ENCODE measurements at regions not wholly inside any gene's neighbourhood (a gene's known extent, or its start where the extent isn't known, plus 50 kb on each side); places are given as distances from the start of the nearest gene placed in this dataset.
"Not testable (repeated sequence)": the region's sequence is repeated elsewhere in the genome, so short reads cannot be mapped to it uniquely, and the experiment has no call there.

DNA sequence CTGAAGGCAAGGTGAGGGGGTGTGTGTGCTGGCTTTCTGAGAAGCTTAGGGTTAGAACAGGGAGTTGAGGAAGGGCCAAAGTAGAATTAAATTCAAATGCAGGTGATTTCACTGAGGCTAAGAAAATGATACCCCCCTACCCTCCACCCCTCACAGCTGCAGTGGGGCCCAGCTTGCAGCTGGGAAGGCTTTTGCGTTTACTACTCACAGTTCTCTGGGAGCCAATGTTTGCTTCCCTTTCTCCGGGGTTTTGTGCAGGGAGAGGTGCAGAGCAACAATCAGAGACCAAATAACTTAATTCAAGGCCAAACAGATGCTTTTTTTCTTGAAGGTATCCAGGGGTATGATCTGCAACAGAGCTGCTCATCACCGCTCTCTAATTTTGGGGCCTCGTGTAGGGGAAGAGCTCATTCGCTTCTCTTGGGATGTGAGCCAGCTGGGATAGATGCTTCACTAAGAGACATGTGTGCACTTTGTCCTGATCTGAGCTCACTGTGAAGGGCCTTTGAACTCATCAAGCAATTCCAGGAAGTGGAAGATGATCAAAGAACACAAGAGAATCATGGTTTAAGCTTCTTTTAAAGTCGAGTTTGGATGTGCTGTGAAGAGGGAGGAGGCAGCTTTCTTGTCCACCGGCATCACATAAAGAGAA, 122.7 kb upstream of the C1GALT1C1 start:
- DNase-seq = no peak

DNA sequence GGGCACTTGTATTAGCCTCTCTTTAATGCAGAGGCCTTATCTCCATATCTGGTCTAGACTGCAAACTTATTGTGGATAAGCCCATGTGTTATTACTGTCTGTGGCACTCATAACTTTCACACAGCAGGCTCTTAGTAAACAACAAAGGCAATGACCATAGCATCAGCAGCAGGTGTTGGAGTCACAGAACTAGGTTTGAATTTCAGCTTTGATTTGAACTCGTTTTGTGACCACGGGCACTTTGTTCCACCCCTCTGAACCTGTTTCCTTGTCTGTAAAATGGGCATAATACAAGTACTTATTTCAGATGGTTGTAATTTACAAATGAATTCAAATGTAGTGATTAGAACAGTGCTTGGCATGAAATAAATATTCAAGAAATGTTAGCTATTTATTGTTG, 121.8 kb upstream of the C1GALT1C1 start:
- no peak for DNase-seq

DNA sequence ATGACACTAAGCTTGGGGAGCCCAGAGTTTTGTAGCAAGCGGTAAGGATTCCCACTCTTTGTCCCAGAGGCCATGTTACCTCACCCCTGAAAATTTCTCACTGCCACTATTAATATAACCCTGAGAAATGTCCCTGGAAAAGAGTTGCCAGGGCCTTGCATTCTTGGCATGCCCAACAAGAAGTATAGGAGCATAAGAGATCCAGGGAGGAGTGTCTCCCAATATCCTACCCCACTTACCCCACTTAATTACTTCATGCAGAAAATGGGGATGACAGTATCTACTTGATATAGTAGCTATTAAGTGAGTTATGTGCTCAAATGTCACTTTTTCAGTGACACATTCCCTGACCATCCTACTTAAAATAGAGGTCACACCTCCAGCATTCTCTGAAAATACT, 120.5 kb upstream of the C1GALT1C1 start:
- no peak for DNase-seq

DNA sequence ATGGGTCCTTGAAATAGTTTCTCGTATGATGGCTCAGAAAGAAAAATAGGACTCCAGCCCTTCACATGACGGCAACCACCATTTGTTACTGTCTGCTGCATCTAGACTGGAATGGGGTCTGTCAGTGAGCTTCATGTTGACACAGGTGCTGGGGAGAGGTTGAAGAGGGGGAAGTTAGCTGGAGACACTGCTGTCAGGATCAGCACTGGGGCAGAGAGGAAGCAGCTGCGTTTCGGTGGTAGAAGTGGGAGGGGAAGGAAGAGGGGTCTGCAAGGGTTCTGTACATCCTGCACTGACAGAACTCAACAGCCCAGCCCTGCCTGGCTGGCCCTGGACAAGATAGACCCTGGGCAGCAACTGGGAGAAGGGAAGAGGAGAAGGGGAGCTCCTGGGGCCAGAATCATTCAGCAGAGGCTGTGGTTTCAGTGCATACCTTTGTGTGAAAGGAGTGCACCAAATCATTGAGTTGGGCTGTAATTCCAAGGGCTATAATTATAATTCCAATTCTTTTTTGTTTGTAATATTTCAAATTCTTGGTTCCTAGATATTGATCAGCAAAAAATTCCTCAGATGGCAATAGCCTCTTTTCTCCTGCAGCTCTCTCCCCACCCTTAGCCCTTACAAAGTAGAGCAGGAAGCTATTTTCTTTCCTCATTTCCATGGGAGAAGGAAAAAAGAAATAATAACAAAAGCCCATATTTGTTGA, 119.4 kb upstream of the C1GALT1C1 start:
- DNase-seq = no peak

DNA sequence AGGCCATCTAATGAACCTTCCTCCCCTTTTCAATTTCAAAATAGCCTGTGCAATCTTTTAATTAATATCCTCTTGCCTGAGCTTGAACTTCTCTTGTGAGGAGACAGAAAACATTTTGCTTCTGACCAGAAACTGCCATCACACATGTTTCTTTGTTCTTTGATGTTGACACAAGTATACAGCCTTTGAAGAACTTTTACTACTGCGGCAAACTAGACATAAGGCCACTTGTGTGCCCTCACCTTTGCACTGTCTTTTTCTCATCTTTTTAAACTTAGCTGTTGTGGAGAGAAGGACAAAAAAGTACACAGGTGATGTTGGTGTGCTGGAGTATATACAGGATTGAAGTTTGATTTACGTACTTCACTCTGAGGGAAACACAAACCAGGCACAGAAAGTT, 116.3 kb upstream of the C1GALT1C1 start:
- no peak for DNase-seq

DNA sequence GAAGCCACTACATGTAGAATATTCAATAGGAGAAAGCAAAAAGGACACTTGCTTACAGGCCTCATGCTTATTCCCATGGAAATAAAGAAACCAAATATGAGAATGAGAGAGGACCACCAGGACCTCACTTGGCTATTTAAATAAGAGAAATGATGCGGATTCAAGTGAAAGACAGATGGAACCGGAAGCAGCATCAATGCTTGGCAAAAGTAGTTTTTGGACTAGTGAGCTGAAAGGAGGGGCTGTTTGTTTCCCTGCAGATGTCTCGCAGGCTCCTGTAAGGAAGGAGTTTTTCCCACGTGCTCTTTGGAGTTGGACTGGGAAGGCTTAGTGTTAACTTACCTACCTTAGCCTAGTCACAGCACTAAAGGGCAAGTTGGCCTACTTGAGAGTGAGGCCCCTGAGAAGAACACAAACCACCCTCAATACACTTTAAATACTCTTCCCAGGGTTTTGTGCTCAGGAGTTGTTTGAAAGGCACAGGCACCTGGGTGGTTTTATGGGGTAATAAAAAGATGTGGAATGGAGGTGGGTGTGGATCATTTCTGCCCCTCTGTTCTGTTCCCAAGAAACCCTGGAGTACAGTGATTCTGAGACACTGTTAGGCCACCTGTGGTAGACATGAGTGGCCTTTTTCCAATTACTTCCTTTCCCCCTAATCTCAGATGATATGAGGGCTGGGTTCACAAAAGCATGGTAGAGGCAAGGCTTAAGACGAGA, 113.3 kb upstream of the C1GALT1C1 start:
- DNase-seq = no peak

DNA sequence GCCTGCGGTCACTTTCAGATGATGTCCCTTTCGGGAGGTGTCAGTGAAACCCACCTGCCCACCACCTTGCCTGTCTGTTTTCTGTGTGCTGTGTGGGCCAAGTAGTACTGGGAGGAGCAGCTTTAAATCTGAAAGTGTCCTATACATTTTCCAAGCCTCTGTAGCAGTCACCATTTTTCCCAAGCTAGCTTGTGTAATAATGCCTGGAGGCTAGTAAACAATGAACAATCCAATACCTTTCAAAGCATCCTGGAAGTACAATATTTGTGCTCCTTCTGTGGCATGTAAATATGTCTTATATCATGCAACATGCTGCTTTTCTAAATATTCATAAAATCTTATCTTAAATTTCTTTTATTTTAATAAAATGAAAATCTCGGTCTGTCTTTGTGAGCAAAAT, 111.6 kb upstream of the C1GALT1C1 start:
- no peak for DNase-seq

DNA sequence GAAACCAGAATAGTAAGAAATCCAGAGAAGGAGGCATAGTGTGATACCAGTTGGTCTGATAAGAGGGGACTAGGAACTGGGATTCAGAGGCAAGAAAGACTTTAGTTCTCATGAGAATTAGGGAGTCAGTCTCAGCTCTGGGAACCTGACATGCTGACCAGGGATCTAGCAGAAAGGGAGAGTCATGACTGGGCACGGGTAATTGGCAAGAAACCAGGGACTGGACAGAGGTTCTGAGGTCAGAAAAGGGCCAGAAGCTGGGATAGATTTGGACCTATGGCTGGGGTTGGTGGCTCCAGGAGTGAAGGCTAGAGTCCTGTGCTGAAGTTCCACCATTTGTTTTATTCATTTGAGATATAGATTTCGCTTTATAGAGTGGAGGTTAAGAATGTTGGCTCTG, 110.2 kb upstream of the C1GALT1C1 start:
- DNase-seq = no peak

DNA sequence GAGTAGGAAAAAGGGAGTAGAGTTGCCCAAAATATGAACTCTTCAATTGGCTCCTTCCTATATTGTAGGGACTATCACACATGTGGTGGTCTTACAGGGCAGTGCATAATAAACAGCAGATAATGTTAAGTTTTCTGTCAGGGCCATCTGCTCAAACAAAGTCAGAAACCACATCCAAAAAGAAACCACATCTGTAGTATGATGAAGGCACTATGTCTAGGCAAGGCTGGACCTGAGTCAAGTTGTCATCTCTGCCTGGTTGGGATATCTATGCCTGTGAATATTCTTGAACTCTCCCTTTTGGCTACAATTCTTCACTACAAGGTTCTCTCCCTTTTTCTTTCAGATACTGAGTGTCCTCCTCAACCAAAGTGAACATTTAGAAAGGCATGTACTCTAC, 109.4 kb upstream of the C1GALT1C1 start:
- no peak for DNase-seq

DNA sequence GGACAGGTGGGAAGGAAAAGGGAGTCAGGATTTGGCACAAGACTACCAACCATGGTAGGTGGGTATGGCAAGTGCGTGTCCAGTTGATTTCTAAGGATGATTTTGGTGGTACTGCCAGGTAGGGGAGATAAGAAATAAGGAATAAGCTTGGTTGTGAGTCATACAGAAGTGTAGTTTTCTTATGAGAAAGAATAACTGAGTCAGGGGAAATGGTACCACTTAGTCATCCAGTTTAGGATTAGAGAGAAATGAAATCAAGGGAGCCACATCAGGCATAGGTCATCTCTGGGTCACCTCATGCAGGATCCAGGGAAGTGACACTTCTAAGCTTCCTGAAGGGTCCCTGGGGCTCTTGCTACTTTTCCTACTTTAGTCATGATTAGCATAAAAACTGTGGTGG, 107.1 kb upstream of the C1GALT1C1 start:
- no peak for DNase-seq

DNA sequence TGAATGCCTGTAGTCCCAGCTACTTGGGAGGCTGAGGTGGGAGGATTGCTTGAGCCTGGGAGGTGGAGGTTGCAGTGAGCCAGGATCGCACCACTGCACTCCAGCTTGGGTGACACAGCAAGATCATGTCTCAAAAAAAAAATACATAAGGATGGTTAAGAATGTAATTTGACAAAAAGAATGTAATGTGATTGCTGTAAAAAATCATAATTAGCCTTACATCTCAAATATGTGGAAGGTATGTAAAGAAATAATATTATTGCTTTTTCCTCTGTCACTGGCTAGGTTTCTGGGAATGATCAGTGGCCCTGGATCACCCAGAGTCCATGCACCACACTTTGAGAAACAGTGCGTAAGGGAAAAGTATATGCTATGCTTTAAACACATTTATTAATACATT, 106.1 kb upstream of the C1GALT1C1 start:
- DNase-seq = no peak

DNA sequence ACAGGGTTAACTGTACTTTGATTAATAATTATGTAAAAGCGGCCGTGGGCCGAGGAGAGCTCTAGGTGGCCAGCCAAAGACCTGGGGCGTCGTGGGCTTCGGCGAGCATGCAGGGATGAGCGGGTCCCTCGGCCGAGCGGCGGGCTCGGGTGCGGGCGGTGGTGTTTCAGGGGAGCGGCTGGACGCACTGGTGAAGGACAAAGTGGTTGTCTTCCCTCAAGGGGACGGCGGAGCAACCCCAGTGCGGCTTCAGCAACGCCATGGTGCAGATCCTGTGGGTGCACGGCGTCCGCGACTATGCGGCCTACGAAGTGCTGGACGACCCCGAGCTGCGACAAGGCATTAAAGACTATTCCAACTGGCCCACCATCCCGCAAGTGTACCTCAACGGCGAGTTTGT, 103.0 kb upstream of the C1GALT1C1 start:
- DNase-seq = no peak

DNA sequence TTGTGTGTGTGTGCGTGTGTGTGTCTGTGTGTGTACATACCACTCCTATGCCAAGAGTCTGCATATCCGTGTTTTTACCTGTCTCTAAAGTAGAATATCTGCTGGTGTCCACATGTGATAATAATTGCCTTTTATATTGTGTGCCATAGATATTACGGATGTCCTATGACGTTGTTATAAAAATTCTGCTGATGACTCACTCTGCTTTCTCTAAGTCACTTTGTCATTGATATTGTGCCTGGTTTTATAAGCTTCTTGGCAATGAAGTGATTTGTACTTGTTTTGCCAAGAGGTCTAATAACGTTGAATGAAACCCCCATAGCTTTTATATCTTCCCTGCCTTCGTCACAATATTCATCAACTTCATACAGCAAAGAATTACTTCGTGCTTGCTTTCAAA, 102.6 kb upstream of the C1GALT1C1 start:
- DNase-seq = no peak

DNA sequence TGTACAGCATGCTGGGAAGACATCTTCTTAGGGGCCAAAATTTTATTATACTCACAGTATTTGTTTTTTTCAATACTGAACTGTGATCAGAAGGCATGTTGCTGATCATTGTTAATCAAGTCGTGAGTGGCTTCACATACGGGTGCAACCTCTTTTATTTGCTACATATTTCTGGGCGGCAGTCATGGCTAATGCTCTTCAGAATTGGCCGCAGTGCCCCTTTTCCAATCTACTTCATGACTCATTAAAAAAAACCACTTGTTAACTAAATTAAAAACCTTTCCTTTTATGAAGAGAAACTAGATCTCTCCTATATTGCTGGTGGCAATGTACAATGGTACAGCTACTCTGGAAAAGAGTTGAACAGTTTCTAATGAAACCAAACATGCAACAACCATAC, 101.5 kb upstream of the C1GALT1C1 start:
- no peak for DNase-seq

DNA sequence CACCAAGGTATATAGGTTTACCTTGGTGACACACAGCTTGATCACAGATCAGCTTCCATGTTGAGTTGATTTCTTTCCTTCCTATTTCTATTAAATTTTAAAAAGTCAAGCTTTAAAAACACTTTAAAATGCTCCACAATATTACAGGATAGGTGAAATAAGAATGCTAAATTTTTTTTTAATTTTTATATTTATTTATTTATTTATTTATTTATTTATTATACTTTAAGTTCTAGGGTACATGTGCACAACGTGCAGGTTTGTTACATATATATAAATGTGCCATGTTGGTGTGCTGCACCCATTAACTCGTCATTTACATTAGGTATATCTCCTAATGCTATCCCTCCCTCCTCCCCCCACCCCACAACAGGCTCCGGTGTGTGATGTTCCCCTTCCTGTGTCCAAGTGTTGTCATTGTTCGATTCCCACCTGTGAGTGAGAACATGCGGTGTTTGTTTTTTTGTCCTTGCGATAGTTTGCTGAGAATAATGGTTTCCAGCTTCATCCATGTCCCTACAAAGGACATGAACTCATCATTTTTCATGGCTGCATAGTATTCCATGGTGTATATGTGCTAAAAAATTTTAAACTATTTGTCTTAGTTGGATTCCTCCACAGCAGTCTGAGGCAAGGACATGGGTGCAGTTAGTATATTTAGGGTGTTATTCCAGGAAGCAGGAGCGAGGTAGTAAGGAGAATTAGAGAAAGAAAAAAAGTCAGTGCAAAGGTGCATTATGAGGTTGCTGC, 99.8 kb upstream of the C1GALT1C1 start:
- not testable (repeated sequence) for DNase-seq

DNA sequence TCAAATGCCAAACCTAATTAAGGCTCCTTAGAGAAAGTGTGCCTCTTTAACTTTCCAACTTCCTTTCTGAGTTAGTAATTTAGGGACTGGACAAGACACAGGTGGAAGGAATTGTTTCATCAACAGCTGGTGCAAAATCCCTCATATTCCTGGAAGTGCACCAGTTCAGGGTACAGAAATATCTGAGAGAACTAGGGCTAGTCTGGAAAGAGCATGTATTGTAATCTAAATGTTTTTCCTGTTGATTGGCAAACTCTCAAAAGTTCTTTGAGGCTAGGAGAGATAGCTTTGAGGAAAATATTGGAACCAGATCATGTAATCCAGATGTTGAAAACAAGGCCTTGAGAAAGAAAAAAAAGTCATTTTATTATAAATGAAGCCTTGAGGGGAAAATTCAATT, 98.1 kb upstream of the C1GALT1C1 start:
- no peak for DNase-seq

DNA sequence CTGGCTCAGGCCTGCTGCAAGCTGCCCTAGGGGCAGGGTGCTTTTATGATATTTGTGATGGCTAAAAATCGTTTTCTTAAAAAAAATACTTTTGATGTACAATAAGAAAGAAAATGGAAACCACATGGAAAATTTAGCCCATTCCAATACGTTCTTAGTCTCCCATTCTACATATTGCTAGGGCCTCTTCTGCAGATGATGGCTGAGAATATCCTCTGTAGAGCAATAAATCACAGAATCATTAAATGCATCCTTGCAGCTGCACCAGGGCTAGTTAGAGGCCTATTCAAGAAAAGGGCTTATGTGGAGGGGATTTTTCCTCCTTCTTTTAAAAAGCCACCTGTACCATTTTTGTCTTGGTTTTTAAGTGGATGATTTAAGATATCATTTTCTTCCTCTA, 97.6 kb upstream of the C1GALT1C1 start:
- no peak for DNase-seq

DNA sequence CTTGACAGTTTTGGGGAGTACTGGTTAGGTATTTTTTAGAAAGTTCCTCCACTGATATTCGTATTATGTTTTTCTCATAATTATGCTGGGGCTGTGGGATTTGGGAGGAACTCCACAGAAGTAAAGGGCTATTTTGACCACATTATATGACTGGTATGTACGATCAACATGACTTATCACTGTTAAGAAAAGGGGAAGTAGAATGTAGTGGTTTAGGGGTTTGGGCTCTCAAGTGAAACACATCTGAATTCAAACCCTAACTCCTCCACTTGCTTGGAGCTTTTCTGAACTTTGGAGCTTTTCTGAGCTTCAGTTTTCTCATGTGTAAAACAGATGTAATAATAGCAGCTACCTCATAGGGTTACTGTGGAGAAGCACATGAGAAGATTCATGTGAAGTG, 96.4 kb upstream of the C1GALT1C1 start:
- no peak for DNase-seq

DNA sequence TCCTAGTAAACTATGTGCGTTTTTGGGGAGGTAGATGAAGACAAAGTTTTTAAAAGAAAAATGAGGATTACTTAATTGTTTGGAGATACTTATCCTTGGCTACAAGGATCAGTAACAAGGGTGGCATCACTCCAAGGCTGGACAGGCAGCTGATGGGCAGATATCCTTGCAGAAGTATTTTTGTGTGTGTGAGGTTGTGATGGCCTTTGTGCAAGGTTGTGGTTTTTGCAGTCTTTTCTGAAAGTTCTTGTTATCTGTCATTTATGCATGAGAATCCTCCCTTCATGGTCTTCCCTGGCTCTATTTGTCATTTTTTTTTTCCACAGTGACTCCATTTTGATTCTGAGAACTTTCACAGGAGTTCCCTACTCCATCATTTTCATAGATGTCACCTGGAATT, 96.0 kb upstream of the C1GALT1C1 start:
- DNase-seq = no peak

DNA sequence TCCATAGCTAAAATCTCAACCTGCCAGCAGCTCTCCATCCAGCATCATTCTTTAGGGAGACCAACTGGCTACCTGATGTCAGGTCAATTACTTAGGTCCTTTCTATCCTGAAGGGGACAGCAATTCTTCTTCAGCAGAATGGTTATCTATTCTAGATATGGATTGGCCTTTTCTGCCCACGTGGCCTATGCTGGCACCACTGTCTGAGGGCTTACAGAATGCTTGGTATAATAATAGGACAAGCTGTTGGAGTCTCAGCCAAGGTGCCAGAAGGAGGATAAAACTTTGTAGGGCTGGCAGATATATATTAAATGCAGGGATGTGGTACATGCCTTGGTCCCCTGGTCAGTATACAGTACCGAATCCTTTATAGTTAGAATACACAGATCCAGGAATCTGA, 89.8 kb upstream of the C1GALT1C1 start:
- DNase-seq = no peak

DNA sequence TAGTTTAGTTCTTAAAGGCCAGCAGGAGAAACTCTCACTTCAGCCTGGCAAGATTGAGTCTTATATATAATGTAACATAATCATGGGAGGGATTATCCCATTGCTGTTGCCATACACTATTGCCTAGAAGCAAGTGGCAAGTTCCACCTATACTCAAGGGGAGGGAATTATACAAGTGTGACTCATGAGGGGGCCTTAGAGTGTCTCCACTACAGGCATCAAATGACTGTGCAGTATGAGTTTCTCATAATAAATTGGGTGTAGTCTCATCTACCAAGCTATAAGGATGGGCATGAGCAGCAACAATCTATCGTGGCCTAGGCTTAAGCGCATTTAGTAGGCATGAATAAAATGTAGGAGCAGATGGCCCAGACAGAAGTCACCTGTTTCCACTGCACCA, 89.1 kb upstream of the C1GALT1C1 start:
- DNase-seq = no peak

DNA sequence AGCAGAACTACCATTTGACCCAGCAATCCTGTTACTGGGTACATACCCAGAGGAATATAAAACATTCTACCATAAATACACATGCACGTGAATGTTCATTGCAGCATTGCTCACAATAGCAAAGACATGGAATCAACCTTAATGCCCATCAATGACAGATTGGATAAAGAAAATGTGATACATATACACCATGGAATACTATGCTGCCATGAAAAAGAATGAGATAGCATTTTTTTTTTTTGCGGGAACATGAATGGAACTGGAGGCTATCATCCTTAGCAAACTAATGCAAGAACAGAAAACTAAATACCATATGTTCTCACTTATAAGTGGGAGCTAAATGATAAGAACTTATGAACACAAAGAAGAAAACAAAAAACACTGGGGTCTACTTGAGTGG, 72.5 kb upstream of the C1GALT1C1 start:
- DNase-seq = not testable (repeated sequence)

DNA sequence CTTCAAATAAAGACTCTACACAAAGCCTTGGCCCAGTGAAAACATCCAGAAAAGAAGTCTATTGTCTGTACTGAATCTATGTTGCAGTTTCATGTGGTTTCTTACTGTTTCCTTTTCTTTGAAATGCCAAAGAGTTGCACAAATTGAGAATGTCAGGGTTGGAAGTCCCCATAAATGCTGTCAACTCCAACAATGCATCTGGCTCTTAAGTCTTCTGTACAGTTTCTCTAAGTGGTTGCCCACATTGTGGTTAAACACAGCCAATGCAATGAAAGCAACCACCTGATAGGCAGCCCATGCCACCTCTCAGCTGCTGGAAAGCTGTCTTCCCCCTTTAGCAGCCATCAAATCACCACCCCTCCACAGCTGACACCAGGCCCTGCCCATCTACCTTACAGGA, 67.2 kb upstream of the C1GALT1C1 start:
- peak in 1 of 2 experiments; percentile 12 for DNase-seq

DNA sequence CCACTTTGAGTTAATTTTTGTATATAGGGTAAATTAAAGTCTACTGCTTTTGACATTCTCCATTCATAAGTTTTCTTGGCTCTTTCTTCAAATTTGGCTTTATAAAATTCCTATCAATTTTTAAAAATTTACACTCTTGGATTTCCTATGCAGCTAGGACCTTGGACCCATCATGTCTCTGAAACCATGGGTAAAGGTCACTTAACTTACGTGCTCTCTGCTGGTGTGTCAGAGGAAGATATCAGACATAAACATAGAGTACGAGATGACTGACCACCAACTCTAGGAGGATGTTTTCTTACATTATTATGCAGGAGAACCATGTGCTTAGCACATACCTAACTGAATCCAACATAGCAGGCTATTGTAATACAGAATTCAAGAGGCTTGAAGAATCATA, 62.5 kb upstream of the C1GALT1C1 start:
- DNase-seq = no peak

Measured in stimulated activated CD4-positive, alpha-beta T cell treated with anti-CD3 and anti-CD28 coated beads, Interleukin-4, amount 100 ng/mL, for 4 hours (primary cell).